ENCODE measurements at regions not wholly inside any gene's neighbourhood (a gene's known extent, or its start where the extent isn't known, plus 50 kb on each side); places are given as distances from the start of the nearest gene placed in this dataset.

GRCh38 chr9:12516573-12516972 is 176.6 kb upstream of the TYRP1 start:
- TF ChIP-seq CTCF (IDR thresholded peaks at IDR 0.05; ENCODE audit: poor library complexity) (no peak), EZH2phosphoT487 (IDR thresholded peaks at IDR 0.05; ENCODE audit: low read depth, severe bottlenecking, unreplicated experiment) (no peak)

Measured in hepatocyte (in vitro differentiated cells).